IMR-90 (cell line): ENCODE measurements at regions not wholly inside any gene's neighbourhood (a gene's known extent, or its start where the extent isn't known, plus 50 kb on each side); places are given as distances from the start of the nearest gene placed in this dataset.
"Not testable (repeated sequence)": the region's sequence is repeated elsewhere in the genome, so short reads cannot be mapped to it uniquely, and the experiment has no call there.

Experiments used
- BHLHE40 ChIP-seq: fragments of 150-350 bp; IDR thresholded peaks from 2 replicates; pipeline ENCODE4 v1.6.1; 2016; ENCODE audit warnings: mild to moderate bottlenecking, low read depth, low read length
- CHD1 ChIP-seq: IDR thresholded peaks from 2 replicates; pipeline ENCODE4 v1.6.1; 2012; ENCODE audit warnings: low read depth, low read length, improper control_type of control experiment
- MAFK ChIP-seq: IDR thresholded peaks from 2 replicates; pipeline ENCODE4 v1.6.1; 2012; ENCODE audit warnings: low read depth, low read length, improper control_type of control experiment
- MAZ ChIP-seq: IDR thresholded peaks from 2 replicates; pipeline ENCODE4 v1.6.1; 2012; ENCODE audit warnings: low read depth, mild to moderate bottlenecking, low read length, improper control_type of control experiment, moderate library complexity, borderline replicate concordance
- MXI1 ChIP-seq: IDR thresholded peaks from 2 replicates; pipeline ENCODE4 v1.6.1; 2012; ENCODE audit warnings: low read depth, mild to moderate bottlenecking, low read length, moderate library complexity, borderline replicate concordance
- NFE2L2 ChIP-seq: fragments of 150-350 bp; IDR thresholded peaks from 2 replicates; pipeline ENCODE4 v1.6.1; 2016; ENCODE audit warnings: low read depth, mild to moderate bottlenecking, low read length
- POLR2A ChIP-seq: IDR thresholded peaks from 2 replicates; pipeline ENCODE4 v1.6.1; 2012; ENCODE audit warnings: mild to moderate bottlenecking, low read depth, low read length
- RAD21 ChIP-seq: IDR thresholded peaks from 2 replicates; pipeline ENCODE4 v1.6.1; 2012; ENCODE audit warnings: low read length, improper control_type of control experiment
- RCOR1 ChIP-seq: IDR thresholded peaks from 2 replicates; pipeline ENCODE4 v1.6.1; 2012; ENCODE audit warnings: mild to moderate bottlenecking, low read length, improper control_type of control experiment; ENCODE audit not compliant: insufficient replicate concordance
- SMC3 ChIP-seq: fragments of 150-350 bp; IDR thresholded peaks from 2 replicates; pipeline ENCODE4 v1.6.1; 2016; ENCODE audit warnings: low read depth, mild to moderate bottlenecking, antibody characterized with exemption, low read length, moderate library complexity
- TF ChIP-seq, protein P1 (sequence below): conservative IDR thresholded peaks from 2 replicates; pipeline ENCODE4 v1.5.1; 2012; ENCODE audit warnings: mild to moderate bottlenecking, low read depth, low read length, improper control_type of control experiment
- TF ChIP-seq, protein P2 (sequence below): fragments of 150-350 bp; IDR thresholded peaks from 2 replicates; pipeline ENCODE4 v1.6.1; 2016; ENCODE audit warnings: low read depth, mild to moderate bottlenecking, low read length, moderate library complexity, borderline replicate concordance

DNA sequence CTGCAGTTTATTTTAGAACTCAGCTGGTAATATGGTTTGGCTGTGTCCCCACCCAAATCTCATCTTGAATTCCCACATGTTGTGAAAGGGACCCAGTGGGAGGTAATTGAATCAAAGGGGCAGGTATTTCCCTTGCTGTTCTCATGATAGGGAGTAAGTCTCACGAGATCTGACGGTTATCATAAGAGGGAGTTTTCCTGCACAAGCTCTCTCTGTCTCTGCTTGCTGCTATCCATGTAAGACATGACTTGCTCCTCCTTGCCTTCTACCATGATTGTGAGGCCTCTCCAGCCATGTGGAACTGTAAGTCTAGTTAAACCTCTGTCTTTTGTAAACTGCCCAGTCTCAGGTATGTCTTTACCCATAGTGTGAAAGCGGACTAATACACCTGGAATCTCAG is 360.8 kb downstream of the SFMBT2 start:
- TF ChIP-seq, protein P1, sequence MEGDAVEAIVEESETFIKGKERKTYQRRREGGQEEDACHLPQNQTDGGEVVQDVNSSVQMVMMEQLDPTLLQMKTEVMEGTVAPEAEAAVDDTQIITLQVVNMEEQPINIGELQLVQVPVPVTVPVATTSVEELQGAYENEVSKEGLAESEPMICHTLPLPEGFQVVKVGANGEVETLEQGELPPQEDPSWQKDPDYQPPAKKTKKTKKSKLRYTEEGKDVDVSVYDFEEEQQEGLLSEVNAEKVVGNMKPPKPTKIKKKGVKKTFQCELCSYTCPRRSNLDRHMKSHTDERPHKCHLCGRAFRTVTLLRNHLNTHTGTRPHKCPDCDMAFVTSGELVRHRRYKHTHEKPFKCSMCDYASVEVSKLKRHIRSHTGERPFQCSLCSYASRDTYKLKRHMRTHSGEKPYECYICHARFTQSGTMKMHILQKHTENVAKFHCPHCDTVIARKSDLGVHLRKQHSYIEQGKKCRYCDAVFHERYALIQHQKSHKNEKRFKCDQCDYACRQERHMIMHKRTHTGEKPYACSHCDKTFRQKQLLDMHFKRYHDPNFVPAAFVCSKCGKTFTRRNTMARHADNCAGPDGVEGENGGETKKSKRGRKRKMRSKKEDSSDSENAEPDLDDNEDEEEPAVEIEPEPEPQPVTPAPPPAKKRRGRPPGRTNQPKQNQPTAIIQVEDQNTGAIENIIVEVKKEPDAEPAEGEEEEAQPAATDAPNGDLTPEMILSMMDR, result not testable (repeated sequence)
- TF ChIP-seq POLR2A, BHLHE40, RAD21, MAZ, RCOR1, MXI1, NFE2L2, SMC3, MAFK, CHD1: not testable (repeated sequence)
- TF ChIP-seq, protein P2, sequence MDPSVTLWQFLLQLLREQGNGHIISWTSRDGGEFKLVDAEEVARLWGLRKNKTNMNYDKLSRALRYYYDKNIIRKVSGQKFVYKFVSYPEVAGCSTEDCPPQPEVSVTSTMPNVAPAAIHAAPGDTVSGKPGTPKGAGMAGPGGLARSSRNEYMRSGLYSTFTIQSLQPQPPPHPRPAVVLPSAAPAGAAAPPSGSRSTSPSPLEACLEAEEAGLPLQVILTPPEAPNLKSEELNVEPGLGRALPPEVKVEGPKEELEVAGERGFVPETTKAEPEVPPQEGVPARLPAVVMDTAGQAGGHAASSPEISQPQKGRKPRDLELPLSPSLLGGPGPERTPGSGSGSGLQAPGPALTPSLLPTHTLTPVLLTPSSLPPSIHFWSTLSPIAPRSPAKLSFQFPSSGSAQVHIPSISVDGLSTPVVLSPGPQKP, result not testable (repeated sequence)
